ENCODE measurements at regions not wholly inside any gene's neighbourhood (a gene's known extent, or its start where the extent isn't known, plus 50 kb on each side); places are given as distances from the start of the nearest gene placed in this dataset.

- DNase-seq (ENCODE audit: low read depth) (peak; percentile 74), FAIRE-seq (no peak)
- no peak for TF ChIP-seq CTCF (IDR thresholded peaks at IDR 0.05; ENCODE audit: insufficient read depth, low read length, severe bottlenecking)
- no peaks in the 10 kb centered on the region for H3K27me3 ChIP-seq (ENCODE audit: control insufficient read depth, insufficient read depth, low read length)
- no peaks in the 10 kb centered on the region for H3K36me3 ChIP-seq (ENCODE audit: control insufficient read depth, insufficient read depth, low read length)
- H3K4me3 ChIP-seq (ENCODE audit: low read depth, low read length) = no peak overlapping the region
These were observed 326.8 kb downstream of the MFSD1 start for GRCh38 chr3:159128628-159129027.

GRCh38 chr3:159130108-159130507, 328.3 kb downstream of the MFSD1 start:
- peak; percentile 25 for TF ChIP-seq CTCF (IDR thresholded peaks at IDR 0.05; ENCODE audit: insufficient read depth, low read length, severe bottlenecking)
- FAIRE-seq (no peak), DNase-seq (ENCODE audit: low read depth) (peak; percentile 18)

GRCh38 chr3:159131376-159131775, 329.5 kb downstream of the MFSD1 start:
- TF ChIP-seq CTCF (IDR thresholded peaks at IDR 0.05; ENCODE audit: insufficient read depth, low read length, severe bottlenecking) = no peak
- no peak overlapping the region for H3K4me3 ChIP-seq (ENCODE audit: low read depth, low read length)
- DNase-seq (ENCODE audit: low read depth) (no peak), FAIRE-seq (no peak)
- no peaks in the 10 kb centered on the region for H3K36me3 ChIP-seq (ENCODE audit: control insufficient read depth, insufficient read depth, low read length)
- H3K27me3 ChIP-seq (ENCODE audit: control insufficient read depth, insufficient read depth, low read length) = no peaks in the 10 kb centered on the region

More at GRCh38 chr3:159130108-159130507, 328.3 kb downstream of the MFSD1 start:
- Histone ChIP-seq H3K27me3 (ENCODE audit: control insufficient read depth, insufficient read depth, low read length) (no peaks in the 10 kb centered on the region), H3K4me3 (ENCODE audit: low read depth, low read length) (no peak overlapping the region), H3K36me3 (ENCODE audit: control insufficient read depth, insufficient read depth, low read length) (no peaks in the 10 kb centered on the region)

GRCh38 chr3:159137949-159138348, 336.1 kb downstream of the MFSD1 start:
- Histone ChIP-seq H3K36me3 (ENCODE audit: control insufficient read depth, insufficient read depth, low read length) (no peaks in the 10 kb centered on the region), H3K27me3 (ENCODE audit: control insufficient read depth, insufficient read depth, low read length) (no peaks in the 10 kb centered on the region), H3K4me3 (ENCODE audit: low read depth, low read length) (no peak overlapping the region)
- DNase-seq (ENCODE audit: low read depth) (no peak), FAIRE-seq (no peak)
- no peak for TF ChIP-seq CTCF (IDR thresholded peaks at IDR 0.05; ENCODE audit: insufficient read depth, low read length, severe bottlenecking)

GRCh38 chr3:159139326-159139725, 337.5 kb downstream of the MFSD1 start:
- H3K27me3 ChIP-seq (ENCODE audit: control insufficient read depth, insufficient read depth, low read length) = no peaks in the 10 kb centered on the region
- no peak for DNase-seq (ENCODE audit: low read depth)
- H3K4me3 ChIP-seq (ENCODE audit: low read depth, low read length) = no peak overlapping the region
- TF ChIP-seq CTCF (IDR thresholded peaks at IDR 0.05; ENCODE audit: insufficient read depth, low read length, severe bottlenecking) = no peak
- no peak for FAIRE-seq
- H3K36me3 ChIP-seq (ENCODE audit: control insufficient read depth, insufficient read depth, low read length) = no peaks in the 10 kb centered on the region

GRCh38 chr3:159144472-159144871, 342.6 kb downstream of the MFSD1 start:
- Histone ChIP-seq H3K4me3 (ENCODE audit: low read depth, low read length) (no peak overlapping the region), H3K36me3 (ENCODE audit: control insufficient read depth, insufficient read depth, low read length) (no peaks in the 10 kb centered on the region), H3K27me3 (ENCODE audit: control insufficient read depth, insufficient read depth, low read length) (no peaks in the 10 kb centered on the region)
- FAIRE-seq (no peak), DNase-seq (ENCODE audit: low read depth) (no peak)
- no peak for TF ChIP-seq CTCF (IDR thresholded peaks at IDR 0.05; ENCODE audit: insufficient read depth, low read length, severe bottlenecking)

All from bronchial epithelial cell (primary cell).